H1 (cell line): ENCODE measurements at regions not wholly inside any gene's neighbourhood (a gene's known extent, or its start where the extent isn't known, plus 50 kb on each side); places are given as distances from the start of the nearest gene placed in this dataset.

Experiments used
- CTCF ChIA-PET: fragments of 300-600 bp; sonication (Branson Sonifier 250); formaldehyde crosslinking; loops from one replicate; lab custom pipeline; 2021; ENCODE audit not compliant: partially characterized antibody; lab: Charles Lee
- POLR2A ChIA-PET: fragments of 300-600 bp; sonication (Branson Sonifier 250); formaldehyde crosslinking; loops from one replicate; lab custom pipeline; 2021; ENCODE audit warnings: inconsistent platforms; ENCODE audit not compliant: partially characterized antibody; lab: Charles Lee
- DNase-seq, 2 experiments: peaks; one replicate each; pipeline versions ENCODE4 v3.0.0 to v3.0.0-alpha.2; 2010 to 2022; ENCODE audit warnings: low spot score in 2 of 2, low read depth in 1 of 2, mixed read lengths in 1 of 2
- FAIRE-seq: peaks from 2 replicates; lab custom pipeline; 2011; peaks lifted over from hg19 to GRCh38; lab: Jason Lieb, UNC
- H2AFZ ChIP-seq: 2 replicates; pipeline ENCODE4 v1.8.1; 2012; ENCODE audit warnings: low read length, inconsistent platforms
- H2AK5ac ChIP-seq: 2 replicates; pipeline ENCODE4 v1.6.1; 2013; ENCODE audit warnings: low read depth, low read length
- H2BK120ac ChIP-seq: replicated peaks from 2 replicates; pipeline ENCODE3; 2013; ENCODE audit warnings: low read depth, low read length, inconsistent platforms
- H2BK12ac ChIP-seq: 2 replicates; pipeline ENCODE4 v1.6.1; 2013; ENCODE audit warnings: low read depth, low read length
- H2BK15ac ChIP-seq: 2 replicates; pipeline ENCODE4 v1.6.1; 2013; ENCODE audit warnings: low read length
- H2BK20ac ChIP-seq: 2 replicates; pipeline ENCODE4 v1.6.1; 2013; ENCODE audit warnings: low read length
- H2BK5ac ChIP-seq: 2 replicates; pipeline ENCODE4 v1.6.1; 2013; ENCODE audit warnings: low read depth, low read length
- H3K14ac ChIP-seq: 2 replicates; pipeline ENCODE4 v1.6.1; 2013; ENCODE audit warnings: inconsistent platforms; ENCODE audit not compliant: insufficient read length
- H3K18ac ChIP-seq: 2 replicates; pipeline ENCODE4 v1.6.1; 2013; ENCODE audit warnings: low read length; ENCODE audit errors: extremely low read depth
- H3K23ac ChIP-seq: 2 replicates; pipeline ENCODE4 v1.6.1; 2013; ENCODE audit warnings: inconsistent platforms; ENCODE audit not compliant: insufficient read length
- H3K23me2 ChIP-seq: 2 replicates; pipeline ENCODE4 v1.6.1; 2013; ENCODE audit warnings: low read depth, low read length
- H3K27ac ChIP-seq: 2 replicates; pipeline ENCODE4 v1.6.1; 2011; ENCODE audit warnings: low read depth, low read length, inconsistent platforms
- H3K27me3 ChIP-seq, 4 experiments: replicated peaks in 1 of 4; 1 replicate in 1 of 4; 2 replicates in 3 of 4; pipeline versions ENCODE4 v1.6.1 to v1.8.1; 2011 to 2013; ENCODE audit warnings: low read length in 3 of 4, mild to moderate bottlenecking in 3 of 4, inconsistent platforms in 2 of 4, mixed read lengths in 2 of 4, moderate library complexity in 1 of 4; ENCODE audit not compliant: control insufficient read depth in 3 of 4, insufficient read depth in 3 of 4; ENCODE audit errors: extremely low read depth in 1 of 4
- H3K36me3 ChIP-seq, 4 experiments: 2 replicates each; pipeline versions ENCODE4 v1.6.1 to v1.8.1; 2011 to 2013; ENCODE audit warnings: mild to moderate bottlenecking in 4 of 4, low read length in 3 of 4, moderate library complexity in 2 of 4, control low read depth in 1 of 4, inconsistent platforms in 1 of 4; ENCODE audit not compliant: insufficient read depth in 4 of 4, control insufficient read depth in 2 of 4
- H3K4ac ChIP-seq: replicated peaks from 2 replicates; pipeline ENCODE3; 2013; ENCODE audit warnings: low read length, low read depth, mixed read lengths, inconsistent platforms; ENCODE audit not compliant: insufficient read length
- H3K4me1 ChIP-seq, 4 experiments: replicated peaks in 1 of 4; 1 replicate in 1 of 4; 2 replicates in 3 of 4; pipeline versions ENCODE4 v1.6.1 to v1.8.1; 2011 to 2013; ENCODE audit warnings: low read length in 3 of 4, inconsistent platforms in 2 of 4, mixed read lengths in 1 of 4; ENCODE audit not compliant: insufficient read depth in 4 of 4, control insufficient read depth in 3 of 4
- H3K4me2 ChIP-seq, 2 experiments: 2 replicates each; pipeline versions ENCODE4 v1.6.1 to v1.8.1; 2011 to 2013; ENCODE audit warnings: low read depth in 2 of 2, low read length in 2 of 2, control low read depth in 1 of 2, inconsistent platforms in 1 of 2, mild to moderate bottlenecking in 1 of 2; ENCODE audit not compliant: insufficient read depth in 1 of 2
- H3K4me3 ChIP-seq, 4 experiments: fragments of 200-600, 300-600 bp in 1 of 4; sonication (generic), shearing (Covaris generic), sonication (Bioruptor Twin) in 1 of 4; 2 replicates each; pipeline versions ENCODE4 v1.5.1 to v1.8.1; 2011 to 2016; ENCODE audit warnings: low read length in 4 of 4, low read depth in 3 of 4, control low read depth in 2 of 4, inconsistent platforms in 2 of 4, mild to moderate bottlenecking in 2 of 4, mixed read lengths in 1 of 4, moderate library complexity in 1 of 4; ENCODE audit not compliant: insufficient read depth in 2 of 4; ENCODE audit errors: extremely low read depth in 1 of 4
- H3K56ac ChIP-seq: replicated peaks from 2 replicates; pipeline ENCODE3; 2013; ENCODE audit warnings: low read depth, mild to moderate bottlenecking, mixed read lengths, low read length, inconsistent platforms; ENCODE audit not compliant: insufficient read length
- H3K79me1 ChIP-seq: 2 replicates; pipeline ENCODE4 v1.6.1; 2013; ENCODE audit warnings: low read depth, low read length, control low read depth
- H3K79me2 ChIP-seq, 2 experiments: 2 replicates each; pipeline versions ENCODE4 v1.6.1 to v1.8.1; 2012 to 2013; ENCODE audit warnings: low read length in 2 of 2, mild to moderate bottlenecking in 2 of 2, inconsistent platforms in 1 of 2; ENCODE audit not compliant: insufficient read depth in 2 of 2, control insufficient read depth in 1 of 2
- H3K9ac ChIP-seq, 4 experiments: replicated peaks in 1 of 4; 1 replicate in 1 of 4; 2 replicates in 3 of 4; pipeline versions ENCODE4 v1.6.1 to v1.8.1; 2011 to 2013; ENCODE audit warnings: low read depth in 3 of 4, low read length in 3 of 4, control low read depth in 2 of 4, mild to moderate bottlenecking in 2 of 4, moderate library complexity in 2 of 4, inconsistent platforms in 1 of 4; ENCODE audit errors: extremely low read depth in 1 of 4
- H3K9me3 ChIP-seq, 2 experiments: 2 replicates each; pipeline versions ENCODE4 v1.6.1 to v1.8.1; 2012 to 2013; ENCODE audit warnings: mild to moderate bottlenecking in 2 of 2, moderate library complexity in 2 of 2, control low read depth in 1 of 2, inconsistent platforms in 1 of 2, low read depth in 1 of 2, low read length in 1 of 2, mixed read lengths in 1 of 2; ENCODE audit not compliant: insufficient read depth in 2 of 2
- H4K20me1 ChIP-seq, 2 experiments: replicated peaks in 1 of 2; 2 replicates each; pipeline versions ENCODE3 to v1.8.1; 2011 to 2013; ENCODE audit warnings: inconsistent platforms in 2 of 2, low read length in 2 of 2, mild to moderate bottlenecking in 1 of 2; ENCODE audit not compliant: insufficient read depth in 2 of 2, control insufficient read depth in 1 of 2
- H4K5ac ChIP-seq: 2 replicates; pipeline ENCODE4 v1.6.1; 2013; ENCODE audit warnings: low read length, low read depth, mixed read lengths, inconsistent platforms; ENCODE audit not compliant: insufficient read length
- H4K8ac ChIP-seq: 2 replicates; pipeline ENCODE4 v1.8.0; 2013; ENCODE audit warnings: mild to moderate bottlenecking, moderate library complexity, low read length, inconsistent platforms; ENCODE audit not compliant: insufficient read depth; ENCODE audit errors: extremely low read depth
- H4K91ac ChIP-seq: replicated peaks from 2 replicates; pipeline ENCODE3; 2013; ENCODE audit warnings: low read length, mixed read lengths, inconsistent platforms; ENCODE audit not compliant: insufficient read length
- CBX5 ChIP-seq: fragments of 300-800, 300-1000 bp; sonication (generic); IDR thresholded peaks from 2 replicates; pipeline ENCODE4 v1.7.1; 2016; ENCODE audit warnings: antibody characterized with exemption, low read length, low read depth
- CBX8 ChIP-seq: fragments of 300-800, 300-1000 bp; sonication (generic); IDR thresholded peaks from 2 replicates; pipeline ENCODE4 v1.7.1; 2016; ENCODE audit warnings: low read depth, low read length, borderline replicate concordance
- E2F6 ChIP-seq: IDR thresholded peaks from 2 replicates; pipeline ENCODE4 v1.6.1; 2012; ENCODE audit warnings: inconsistent platforms
- EZH2 ChIP-seq: fragments of 200-600 bp; sonication (generic); IDR thresholded peaks from 2 replicates; pipeline ENCODE4 v1.7.1; 2012; ENCODE audit warnings: low read depth, mild to moderate bottlenecking, moderate library complexity, low read length, inconsistent platforms; ENCODE audit not compliant: severe bottlenecking
- HDAC2 ChIP-seq, 2 experiments: fragments of 300-600 bp in 1 of 2; sonication (generic) in 1 of 2; IDR thresholded peaks; 2 replicates each; pipeline ENCODE4 v1.6.1; 2011 to 2012; ENCODE audit warnings: low read depth in 2 of 2, low read length in 2 of 2, mild to moderate bottlenecking in 2 of 2, moderate library complexity in 2 of 2, borderline replicate concordance in 1 of 2, inconsistent platforms in 1 of 2
- KDM4A ChIP-seq: IDR thresholded peaks from one replicate; pipeline ENCODE4 v1.7.1; 2012; ENCODE audit warnings: low read depth, mild to moderate bottlenecking, moderate library complexity, low read length, inconsistent platforms; ENCODE audit not compliant: severe bottlenecking
- MAX ChIP-seq: IDR thresholded peaks from 2 replicates; pipeline ENCODE4 v1.6.1; 2012; ENCODE audit warnings: inconsistent platforms
- RAD21 ChIP-seq, 2 experiments: IDR thresholded peaks in 1 of 2; conservative IDR thresholded peaks in 1 of 2; 2 replicates each; pipeline ENCODE4 v1.6.1; 2011; ENCODE audit warnings: low read depth in 2 of 2, low read length in 2 of 2, improper control_type of control experiment in 1 of 2, inconsistent platforms in 1 of 2, mild to moderate bottlenecking in 1 of 2, moderate library complexity in 1 of 2
- RBBP5 ChIP-seq: IDR thresholded peaks from 2 replicates; pipeline ENCODE4 v1.7.1; 2012; ENCODE audit warnings: low read depth, mild to moderate bottlenecking, inconsistent platforms, low read length, moderate library complexity, borderline replicate concordance
- WGBS, 2 experiments: shearing (Covaris generic) in 1 of 2; methylation state at CpG; one replicate each; pipeline versions ENCODE4 v1.1.6 to v1.1.7; 2013 to 2015; ENCODE audit warnings: low lambda C conversion rate in 2 of 2, mixed read lengths in 2 of 2, inconsistent platforms in 1 of 2, low coverage in 1 of 2, missing lambda C conversion rate in 1 of 2; ENCODE audit not compliant: insufficient replicate concordance in 2 of 2, insufficient coverage in 1 of 2, insufficient read length in 1 of 2; ENCODE audit errors: extremely low coverage in 1 of 2, missing lambda C conversion rate in 1 of 2; 5-methylcytosine and 5-hydroxymethylcytosine counted together

GRCh38 chr11:15772547-15772946 is 583.8 kb downstream of the SOX6 start:
- Histone ChIP-seq H2BK5ac (no peak overlapping the region), H3K18ac (no peak overlapping the region), H3K14ac (no peak overlapping the region), H3K56ac (no peak overlapping the region), H4K5ac (no peak overlapping the region), H2BK12ac (no peak overlapping the region), H3K9ac (no peak overlapping the region), H2AK5ac (no peak overlapping the region), H2AFZ (no peak overlapping the region), H4K91ac (no peak overlapping the region), H3K4me1 (no peaks in the 10 kb centered on the region), H2BK120ac (no peak overlapping the region), H3K23ac (no peak overlapping the region), H3K9me3 (no peaks in the 10 kb centered on the region), H3K36me3 (no peaks in the 10 kb centered on the region), H3K4ac (no peak overlapping the region), H3K23me2 (no peaks in the 10 kb centered on the region), H3K27ac (no peak overlapping the region), H3K4me2 (no peak overlapping the region), H2BK20ac (no peak overlapping the region), H3K79me2 (no peaks in the 10 kb centered on the region), H4K8ac (no peak overlapping the region), H3K4me3 (no peak overlapping the region), H4K20me1 (no peaks in the 10 kb centered on the region), H3K27me3 (no peaks in the 10 kb centered on the region), H2BK15ac (no peak overlapping the region), H3K79me1 (no peaks in the 10 kb centered on the region)
- WGBS, 2 experiments, result 76% methylated on average over 3 of the region's 3 CpGs; no CpG with 5 or more reads in 1 of the 2 experiments
- ChIA-PET CTCF (interaction anchor here (0.6 to 6.2 kb wide), 21 partner anchors 9 to 496 kb away, joined by 3 to 33 read pairs (median 4); no protein-coding TSS in a partner anchor), POLR2A (no interaction called here)
- FAIRE-seq (no peak), DNase-seq (no peak)
- no peak for TF ChIP-seq HDAC2 (IDR thresholded peaks at IDR 0.05; ENCODE audit: borderline replicate concordance in 1 of 2, low read depth in 2 of 2, low read length in 2 of 2)
- no peak for TF ChIP-seq EZH2
- no peak for TF ChIP-seq E2F6
- TF ChIP-seq CBX8, result no peak
- no peak for TF ChIP-seq KDM4A
- no peak for TF ChIP-seq CBX5
- TF ChIP-seq RBBP5, result no peak
- no peak for TF ChIP-seq RAD21 (IDR thresholded peaks at IDR 0.05 in 1 of 2, conservative IDR thresholded peaks at IDR 0.05 in 1 of 2; ENCODE audit: low read depth in 2 of 2, low read length in 2 of 2)
- no peak for TF ChIP-seq MAX
